Neuronal stem cell (in vitro differentiated cells): ENCODE measurements at regions not wholly inside any gene's neighbourhood (a gene's known extent, or its start where the extent isn't known, plus 50 kb on each side); places are given as distances from the start of the nearest gene placed in this dataset.
A peak's percentile ranks its signal among the peaks of the same experiment; 100 is the strongest.

Experiments
- DNase-seq: peaks from one replicate; pipeline ENCODE4 v3.0.0-alpha.2; 2013; ENCODE audit warnings: low spot score
- H2AFZ ChIP-seq: one replicate; pipeline ENCODE4 v1.6.1; 2013; ENCODE audit warnings: mild to moderate bottlenecking, low read length, inconsistent platforms
- H2AK5ac ChIP-seq: 2 replicates; pipeline ENCODE4 v1.6.1; 2013; ENCODE audit warnings: low read depth, mild to moderate bottlenecking, inconsistent platforms, low read length, moderate library complexity, mixed read lengths
- H2BK120ac ChIP-seq: 2 replicates; pipeline ENCODE4 v1.6.1; 2013; ENCODE audit warnings: low read depth, mild to moderate bottlenecking, inconsistent platforms, low read length, moderate library complexity, mixed read lengths
- H2BK12ac ChIP-seq: one replicate; pipeline ENCODE4 v1.6.1; 2013; ENCODE audit warnings: low read length, inconsistent platforms
- H2BK15ac ChIP-seq: 2 replicates; pipeline ENCODE4 v1.6.1; 2013; ENCODE audit warnings: mild to moderate bottlenecking, low read length, inconsistent platforms, mixed read lengths
- H2BK5ac ChIP-seq: one replicate; pipeline ENCODE4 v1.6.1; 2013; ENCODE audit warnings: inconsistent platforms, mild to moderate bottlenecking, low read length, moderate library complexity
- H3K14ac ChIP-seq: one replicate; pipeline ENCODE4 v1.6.1; 2013; ENCODE audit warnings: low read length, inconsistent platforms
- H3K18ac ChIP-seq: 2 replicates; pipeline ENCODE4 v1.6.1; 2013; ENCODE audit warnings: low read length, inconsistent platforms
- H3K23ac ChIP-seq: 2 replicates; pipeline ENCODE4 v1.6.1; 2013; ENCODE audit warnings: low read depth, mild to moderate bottlenecking, mixed read lengths, low read length, inconsistent platforms; ENCODE audit not compliant: poor library complexity
- H3K27ac ChIP-seq: replicated peaks from 3 replicates; pipeline ENCODE4 v1.5.1; 2013; ENCODE audit warnings: low read length, inconsistent platforms
- H3K27me3 ChIP-seq, 3 experiments: 2 replicates each; pipeline ENCODE4 v1.6.1; 2013; ENCODE audit warnings: low read length in 3 of 3, mild to moderate bottlenecking in 2 of 3, inconsistent platforms in 1 of 3, low read depth in 1 of 3, mixed read lengths in 1 of 3, moderate library complexity in 1 of 3; ENCODE audit not compliant: control insufficient read depth in 3 of 3, insufficient read depth in 3 of 3
- H3K36me3 ChIP-seq, 2 donors: replicated peaks in 1 of 2; 2 replicates each; pipeline ENCODE4 v1.6.1; 2013; ENCODE audit warnings: low read length in 2 of 2; ENCODE audit not compliant: control insufficient read depth in 2 of 2, insufficient read depth in 2 of 2
- H3K4ac ChIP-seq: 2 replicates; pipeline ENCODE4 v1.6.1; 2013; ENCODE audit warnings: inconsistent platforms, mild to moderate bottlenecking, low read length, moderate library complexity
- H3K4me1 ChIP-seq, 2 donors: 1 replicate in 1 of 2; 2 replicates in 1 of 2; pipeline ENCODE4 v1.6.1; 2013; ENCODE audit warnings: low read length in 2 of 2, low read depth in 1 of 2; ENCODE audit not compliant: control insufficient read depth in 2 of 2, insufficient read depth in 1 of 2
- H3K4me2 ChIP-seq: one replicate; pipeline ENCODE4 v1.6.1; 2013; ENCODE audit warnings: mild to moderate bottlenecking, low read length, inconsistent platforms; ENCODE audit not compliant: insufficient read depth, poor library complexity, severe bottlenecking
- H3K4me3 ChIP-seq, 2 donors: 2 replicates each; pipeline ENCODE4 v1.5.1; 2013; ENCODE audit warnings: low read length in 2 of 2, mild to moderate bottlenecking in 2 of 2, inconsistent platforms in 1 of 2, moderate library complexity in 1 of 2
- H3K79me1 ChIP-seq: one replicate; pipeline ENCODE4 v1.6.1; 2013; ENCODE audit warnings: low read depth, mild to moderate bottlenecking, inconsistent platforms, low read length, moderate library complexity
- H3K9ac ChIP-seq: one replicate; pipeline ENCODE4 v1.6.1; 2013; ENCODE audit warnings: mild to moderate bottlenecking, low read depth, low read length, inconsistent platforms; ENCODE audit not compliant: poor library complexity
- H3K9me3 ChIP-seq, 2 donors: replicated peaks in 1 of 2; 2 replicates each; pipeline versions ENCODE3 to v1.6.1; 2013; ENCODE audit warnings: low read length in 2 of 2, mild to moderate bottlenecking in 2 of 2, inconsistent platforms in 1 of 2, low read depth in 1 of 2, mixed read lengths in 1 of 2, moderate library complexity in 1 of 2; ENCODE audit not compliant: control insufficient read depth in 2 of 2, insufficient read depth in 1 of 2
- H4K8ac ChIP-seq: one replicate; pipeline ENCODE4 v1.6.1; 2013; ENCODE audit warnings: low read depth, mild to moderate bottlenecking, inconsistent platforms, low read length, moderate library complexity
- H4K91ac ChIP-seq: one replicate; pipeline ENCODE4 v1.6.1; 2013; ENCODE audit warnings: low read length, low read depth, mild to moderate bottlenecking, inconsistent platforms; ENCODE audit not compliant: poor library complexity
- WGBS, 2 donors: extraction: QIAGEN DNeasy Blood & Tissue Kit; methylation state at CpG; one replicate each; pipeline ENCODE4 v1.1.7; 2013; ENCODE audit warnings: missing lambda C conversion rate in 2 of 2, mixed read lengths in 1 of 2; ENCODE audit not compliant: insufficient read length in 2 of 2, insufficient replicate concordance in 1 of 2; ENCODE audit errors: extremely low coverage in 2 of 2; 5-methylcytosine and 5-hydroxymethylcytosine counted together

DNA sequence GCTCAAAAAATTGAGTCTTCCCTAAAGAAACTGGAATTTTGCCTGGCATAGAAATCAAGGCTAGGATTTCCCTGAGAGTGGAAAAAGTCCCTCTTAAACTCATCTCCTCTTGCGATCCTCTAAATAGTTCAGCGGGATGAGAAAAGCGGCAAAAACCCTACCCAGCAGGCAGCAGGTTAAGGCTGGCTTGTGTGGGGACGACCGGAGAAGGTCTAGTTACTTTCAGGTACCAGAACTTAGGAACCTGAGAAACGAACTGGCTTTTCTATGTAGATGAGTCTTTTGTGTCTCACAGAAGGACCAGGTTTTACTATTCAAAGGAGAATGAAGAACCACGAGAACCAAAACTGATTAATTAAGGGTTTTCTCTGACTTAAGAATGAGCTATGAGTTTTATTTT, 523.7 kb upstream of the TGFBR2 start:
- Histone ChIP-seq H4K8ac (no peak overlapping the region), H3K4me3 (no peak overlapping the region), H2BK120ac (no peak overlapping the region)

DNA sequence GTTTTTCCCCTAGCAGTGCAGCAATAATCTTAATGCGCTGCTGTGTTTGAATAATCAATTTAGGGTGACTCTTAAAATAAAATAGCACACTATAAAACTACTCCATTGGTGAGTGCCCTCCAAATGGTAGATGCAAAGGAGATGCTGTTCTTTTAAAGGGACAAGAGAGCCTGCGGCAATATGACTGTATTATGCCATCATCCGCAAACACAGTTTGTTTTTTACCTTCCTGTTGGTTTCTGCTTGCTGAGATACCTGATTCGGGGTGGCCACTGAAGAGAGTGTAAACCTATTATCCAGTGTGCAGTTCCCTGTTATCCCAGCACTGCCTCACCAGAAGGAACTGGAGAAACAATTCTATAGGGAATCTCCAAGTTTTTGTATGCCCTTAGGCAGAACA, 523.1 kb upstream of the TGFBR2 start:
- H2BK120ac ChIP-seq = no peak overlapping the region
- H2BK15ac ChIP-seq = no peak overlapping the region
- peaks cover 0 to 1% of the 10 kb centered on the region in 2 donors for H3K4me1 ChIP-seq
- H3K79me1 ChIP-seq = no peaks in the 10 kb centered on the region
- no peak overlapping the region for H3K9ac ChIP-seq
- no peak overlapping the region for H3K18ac ChIP-seq
- no peak overlapping the region for H4K91ac ChIP-seq
- H3K14ac ChIP-seq = no peak overlapping the region
- no peaks in the 10 kb centered on the region for H3K27me3 ChIP-seq
- no peak overlapping the region for H2AK5ac ChIP-seq
- H3K23ac ChIP-seq = no peak overlapping the region
- no peak overlapping the region for H3K27ac ChIP-seq
- no peaks in the 10 kb centered on the region for H3K9me3 ChIP-seq
- peak overlapping the region; percentile 28 for H2AFZ ChIP-seq
- H3K4me3 ChIP-seq = no peak overlapping the region
- H2BK5ac ChIP-seq = no peak overlapping the region
- WGBS, 2 donors = no CpG with 5 or more reads among the region's 4 CpGs
- H4K8ac ChIP-seq = no peak overlapping the region
- no peak for DNase-seq
- no peak overlapping the region for H2BK12ac ChIP-seq
- H3K4me2 ChIP-seq = no peak overlapping the region
- H3K36me3 ChIP-seq = no peaks in the 10 kb centered on the region
- no peak overlapping the region for H3K4ac ChIP-seq

More for the DNA sequence above, 523.7 kb upstream of the TGFBR2 start:
- Histone ChIP-seq H2AK5ac (no peak overlapping the region), H3K9me3 (no peaks in the 10 kb centered on the region), H3K27me3 (no peaks in the 10 kb centered on the region), H2BK12ac (no peak overlapping the region), H3K36me3 (no peaks in the 10 kb centered on the region), H4K91ac (no peak overlapping the region), H3K9ac (no peak overlapping the region), H3K27ac (no peak overlapping the region), H3K14ac (no peak overlapping the region), H3K4me1 (peaks cover 0 to 1% of the 10 kb centered on the region in 2 donors), H3K79me1 (no peaks in the 10 kb centered on the region), H2BK15ac (no peak overlapping the region), H3K4ac (no peak overlapping the region), H2BK5ac (no peak overlapping the region), H3K18ac (no peak overlapping the region), H3K4me2 (no peak overlapping the region), H2AFZ (peak overlapping the region; percentile 28), H3K23ac (no peak overlapping the region)
- WGBS, 2 donors = no CpG with 5 or more reads among the region's 7 CpGs
- no peak for DNase-seq

DNA sequence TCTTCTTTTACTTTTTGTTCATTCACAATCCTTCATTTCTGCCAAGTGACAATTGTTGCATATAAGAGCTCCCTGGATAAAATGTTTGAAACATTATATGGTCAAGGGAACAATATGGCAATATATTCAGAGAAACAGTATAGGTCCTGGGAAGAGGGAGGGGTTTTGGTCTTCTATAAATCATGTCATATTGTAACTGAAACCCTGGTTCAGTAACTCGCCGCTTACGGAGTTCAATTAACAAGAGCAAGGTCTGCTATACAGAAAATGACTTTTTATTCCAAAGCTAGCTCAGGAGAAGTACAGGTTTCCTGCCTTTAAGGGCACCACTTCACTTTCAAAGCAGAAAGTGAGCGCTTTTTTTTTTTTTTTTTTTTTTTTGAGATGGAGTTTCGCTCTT, 522.1 kb upstream of the TGFBR2 start:
- Histone ChIP-seq H3K18ac (no peak overlapping the region), H2BK5ac (no peak overlapping the region), H3K4ac (no peak overlapping the region), H3K27ac (no peak overlapping the region), H3K23ac (no peak overlapping the region), H3K27me3 (no peaks in the 10 kb centered on the region), H3K4me3 (no peak overlapping the region), H2BK12ac (no peak overlapping the region), H3K14ac (no peak overlapping the region), H4K8ac (no peak overlapping the region), H3K9me3 (no peaks in the 10 kb centered on the region), H3K9ac (no peak overlapping the region), H2AK5ac (no peak overlapping the region), H4K91ac (no peak overlapping the region), H3K36me3 (no peaks in the 10 kb centered on the region), H3K4me1 (peaks cover 0 to 1% of the 10 kb centered on the region in 2 donors), H3K79me1 (no peaks in the 10 kb centered on the region), H3K4me2 (no peak overlapping the region), H2BK120ac (no peak overlapping the region), H2BK15ac (no peak overlapping the region), H2AFZ (no peak overlapping the region)
- no peak for DNase-seq
- no CpG with 5 or more reads among the region's 5 CpGs for WGBS, 2 donors

DNA sequence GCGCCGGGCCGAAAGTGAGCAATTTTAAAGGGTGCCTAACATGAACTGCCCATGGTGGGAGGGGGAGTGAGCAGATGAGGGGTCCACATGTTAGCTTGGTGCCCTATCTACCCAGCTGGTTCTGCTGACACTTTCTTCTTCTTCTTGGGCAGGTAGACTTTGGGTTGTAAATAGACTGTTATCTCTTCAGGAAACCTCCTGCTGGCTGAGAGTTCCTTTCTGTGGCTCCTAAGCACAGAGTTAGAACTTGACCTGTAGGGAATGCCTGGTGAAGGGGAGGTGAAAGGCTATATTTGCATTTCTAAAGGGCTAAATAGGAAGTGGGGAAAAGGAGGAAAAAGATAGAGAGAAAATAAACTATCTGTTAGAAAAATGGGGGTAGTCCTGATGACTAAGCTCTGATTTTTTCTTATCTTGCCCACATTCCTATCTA, 521.4 kb upstream of the TGFBR2 start:
- H3K14ac ChIP-seq = no peak overlapping the region
- no peaks in the 10 kb centered on the region for H3K27me3 ChIP-seq
- H2BK15ac ChIP-seq = no peak overlapping the region
- no peak overlapping the region for H3K23ac ChIP-seq
- no peak overlapping the region for H3K18ac ChIP-seq
- H2BK5ac ChIP-seq = no peak overlapping the region
- H3K4ac ChIP-seq = no peak overlapping the region
- no peak overlapping the region for H4K8ac ChIP-seq
- H3K27ac ChIP-seq = no peak overlapping the region
- no peak overlapping the region for H2BK12ac ChIP-seq
- no peaks in the 10 kb centered on the region for H3K9me3 ChIP-seq
- WGBS, 2 donors = no CpG with 5 or more reads among the region's 3 CpGs
- H2AFZ ChIP-seq = no peak overlapping the region
- no peak overlapping the region for H3K4me2 ChIP-seq
- no peak overlapping the region for H2AK5ac ChIP-seq
- no peak overlapping the region for H2BK120ac ChIP-seq
- DNase-seq = no peak
- no peak overlapping the region for H3K9ac ChIP-seq
- H3K36me3 ChIP-seq = no peaks in the 10 kb centered on the region
- H3K4me3 ChIP-seq = no peak overlapping the region
- H3K4me1 ChIP-seq = peaks cover 0 to 1% of the 10 kb centered on the region in 2 donors
- H3K79me1 ChIP-seq = no peaks in the 10 kb centered on the region
- no peak overlapping the region for H4K91ac ChIP-seq
